Endothelial cell of umbilical vein (primary cell): ENCODE measurements at regions not wholly inside any gene's neighbourhood (a gene's known extent, or its start where the extent isn't known, plus 50 kb on each side); places are given as distances from the start of the nearest gene placed in this dataset.

Experiments used
- CTCF ChIP-seq, 2 donors: IDR thresholded peaks; 1 replicate in 1 of 2; 2 replicates in 1 of 2; pipeline ENCODE4 v1.5.1; 2011; ENCODE audit warnings: low read length in 2 of 2, mild to moderate bottlenecking in 2 of 2, moderate library complexity in 2 of 2, control low read depth in 1 of 2, inconsistent platforms in 1 of 2, low read depth in 1 of 2; ENCODE audit not compliant: insufficient read depth in 1 of 2; ENCODE audit errors: extremely low read depth in 1 of 2
- EZH2 ChIP-seq: IDR thresholded peaks from 2 replicates; pipeline ENCODE4 v1.6.1; 2012; ENCODE audit warnings: borderline replicate concordance, low read depth, mild to moderate bottlenecking, moderate library complexity, low read length, inconsistent platforms; ENCODE audit not compliant: severe bottlenecking
- FOS ChIP-seq: IDR thresholded peaks from 2 replicates; pipeline ENCODE4 v1.6.1; 2011; ENCODE audit warnings: mild to moderate bottlenecking, low read length, moderate library complexity, borderline replicate concordance; ENCODE audit not compliant: insufficient read depth
- JUN ChIP-seq: IDR thresholded peaks from 2 replicates; pipeline ENCODE4 v1.6.1; 2011; ENCODE audit warnings: borderline replicate concordance, low read depth; ENCODE audit not compliant: insufficient read length, insufficient read depth
- MYC ChIP-seq: IDR thresholded peaks from one replicate; pipeline ENCODE4 v1.6.1; 2011; ENCODE audit warnings: mild to moderate bottlenecking, low read depth, low read length
- POLR2A ChIP-seq: IDR thresholded peaks from 2 replicates; pipeline ENCODE4 v1.6.1; 2012; ENCODE audit warnings: low read depth, mild to moderate bottlenecking, control low read depth, low read length
- POLR2AphosphoS5 ChIP-seq: IDR thresholded peaks from 2 replicates; pipeline ENCODE4 v1.6.1; 2012; ENCODE audit warnings: low read depth, mild to moderate bottlenecking, control low read depth, low read length, moderate library complexity; ENCODE audit not compliant: insufficient read depth
- TF ChIP-seq, protein P1 (sequence below): IDR thresholded peaks from 2 replicates; pipeline ENCODE4 v1.6.1; 2011; ENCODE audit not compliant: insufficient read depth, insufficient read length

DNA sequence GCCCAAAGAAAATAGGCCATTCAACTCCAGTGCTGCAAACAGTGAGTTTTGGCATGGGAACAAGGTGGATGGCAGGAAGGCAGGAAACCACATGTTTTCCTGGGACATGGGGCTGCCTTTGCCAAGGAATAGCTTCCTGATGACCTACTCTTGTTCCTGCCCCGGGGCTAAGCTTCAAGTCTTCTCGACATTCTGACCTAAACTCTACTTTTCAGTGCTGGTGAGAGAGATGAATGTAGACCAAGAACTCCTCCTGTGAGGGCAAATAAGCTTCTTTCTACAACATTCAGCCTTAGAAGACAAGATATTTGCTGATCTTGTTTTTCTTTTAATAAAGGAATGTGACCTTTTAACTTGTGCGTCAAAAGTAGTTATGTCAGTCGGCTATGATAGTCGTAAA, 199.0 kb downstream of the GPR37 start:
- TF ChIP-seq MYC, result no peak
- TF ChIP-seq CTCF (IDR thresholded peaks at IDR 0.05; ENCODE audit: extremely low read depth in 1 of 2, insufficient read depth in 1 of 2, low read depth in 1 of 2, low read length in 2 of 2), result no peak
- no peak for TF ChIP-seq POLR2AphosphoS5
- no peak for TF ChIP-seq POLR2A
- no peak for TF ChIP-seq FOS
- TF ChIP-seq, protein P1, sequence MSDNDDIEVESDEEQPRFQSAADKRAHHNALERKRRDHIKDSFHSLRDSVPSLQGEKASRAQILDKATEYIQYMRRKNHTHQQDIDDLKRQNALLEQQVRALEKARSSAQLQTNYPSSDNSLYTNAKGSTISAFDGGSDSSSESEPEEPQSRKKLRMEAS, result no peak
- no peak for TF ChIP-seq EZH2
- no peak for TF ChIP-seq JUN
